Naive B cell (primary cell): ENCODE measurements at regions not wholly inside any gene's neighbourhood (a gene's known extent, or its start where the extent isn't known, plus 50 kb on each side); places are given as distances from the start of the nearest gene placed in this dataset.
"Not testable (repeated sequence)": the region's sequence is repeated elsewhere in the genome, so short reads cannot be mapped to it uniquely, and the experiment has no call there.

Experiments used
- ATAC-seq, 2 donors: fragments of 150-1000 bp; cut with Tn5 transposase; 2 replicates each; pipeline ENCODE4 v1.10.0; 2021; ENCODE audit warnings: low read depth in 2 of 2, mild to moderate bottlenecking in 2 of 2, moderate library complexity in 2 of 2
- DNase-seq: peaks from one replicate; pipeline ENCODE4 v3.0.0; 2022
- H3K27ac Mint-ChIP-seq, 6 donors: one replicate each; pipeline ENCODE4 v1.8.0; 2020 to 2022; ENCODE audit warnings: mild to moderate bottlenecking in 6 of 6, mixed read lengths in 6 of 6, moderate library complexity in 5 of 6, inconsistent platforms in 2 of 6
- H3K27me3 Mint-ChIP-seq, 3 donors: one replicate each; pipeline ENCODE4 v1.8.0; 2021 to 2022; ENCODE audit warnings: mixed read lengths in 3 of 3, mild to moderate bottlenecking in 1 of 3
- H3K36me3 Mint-ChIP-seq, 2 donors: one replicate each; pipeline ENCODE4 v1.8.0; 2020 to 2022; ENCODE audit warnings: mixed read lengths in 2 of 2, inconsistent platforms in 1 of 2, mild to moderate bottlenecking in 1 of 2
- H3K4me1 Mint-ChIP-seq, 3 donors: one replicate each; pipeline ENCODE4 v1.8.0; 2020 to 2022; ENCODE audit warnings: mixed read lengths in 3 of 3, inconsistent platforms in 1 of 3, mild to moderate bottlenecking in 1 of 3, moderate library complexity in 1 of 3
- H3K4me3 Mint-ChIP-seq, 8 donors: one replicate each; pipeline ENCODE4 v1.8.0; 2020 to 2022; ENCODE audit warnings: mild to moderate bottlenecking in 8 of 8, mixed read lengths in 8 of 8, moderate library complexity in 8 of 8, inconsistent platforms in 2 of 8
- H3K9me3 Mint-ChIP-seq, 7 donors: one replicate each; pipeline ENCODE4 v1.8.0; 2020 to 2022; ENCODE audit warnings: mixed read lengths in 7 of 7, mild to moderate bottlenecking in 5 of 7, inconsistent platforms in 2 of 7, moderate library complexity in 1 of 7

DNA sequence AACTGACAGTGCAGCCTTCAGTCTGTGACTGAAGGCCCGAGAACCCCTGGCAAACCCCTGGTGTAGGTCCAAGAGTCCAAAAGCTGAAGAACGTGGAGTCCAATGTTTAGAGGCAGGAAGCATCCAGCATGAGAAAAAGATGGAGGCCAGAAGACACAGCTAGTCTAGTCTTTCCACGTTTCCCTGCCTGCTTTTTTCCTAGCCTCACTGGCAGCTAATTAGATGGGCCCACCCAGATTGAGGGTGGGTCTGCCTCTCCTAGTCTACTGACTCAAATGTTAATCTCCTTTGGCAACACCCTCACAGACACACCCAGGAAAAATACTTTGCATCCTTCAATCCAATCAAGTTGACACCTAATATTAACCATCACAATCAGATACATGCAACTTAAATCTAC, 87.8 kb downstream of the TENT5D start:
- not testable (repeated sequence) for H3K27me3 Mint-ChIP-seq, H3K4me3 Mint-ChIP-seq, ATAC-seq, H3K4me1 Mint-ChIP-seq, DNase-seq, H3K36me3 Mint-ChIP-seq
- H3K9me3 Mint-ChIP-seq = peaks cover 0 to 11% (median 1%) of the 10 kb centered on the region in 7 donors
- peak overlapping the region in 1 of 6 donors; percentile 81 for H3K27ac Mint-ChIP-seq

GRCh38 chrX:80511969-80512760, 91.9 kb downstream of the TENT5D start:
- Mint-ChIP-seq H3K27me3 (no peaks in the 10 kb centered on the region), H3K4me1 (no peaks in the 10 kb centered on the region), H3K27ac (no peak overlapping the region), H3K4me3 (no peak overlapping the region), H3K9me3 (peaks cover 0 to 2% (median 0%) of the 10 kb centered on the region in 7 donors), H3K36me3 (no peaks in the 10 kb centered on the region)
- DNase-seq = no peak
- ATAC-seq = no peak

DNA sequence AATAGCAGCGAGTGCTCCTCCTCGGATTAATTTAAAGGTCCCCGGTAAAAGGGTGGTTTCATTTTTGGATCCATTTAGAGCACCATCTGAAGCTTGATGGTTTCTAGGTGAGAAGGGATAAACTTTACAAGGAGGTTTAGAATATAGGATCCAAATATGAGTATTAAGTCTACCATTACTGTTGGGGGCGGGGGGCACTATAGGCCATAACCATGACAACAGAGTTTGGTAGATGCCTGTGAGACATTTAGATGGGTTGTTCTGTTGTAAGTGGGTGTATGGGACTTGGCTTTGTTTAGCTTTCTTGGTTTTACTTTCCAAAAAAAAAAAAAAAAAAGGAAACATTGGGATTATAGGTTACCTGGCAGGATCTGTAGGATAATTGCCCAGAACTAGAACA, 92.7 kb downstream of the TENT5D start:
- H3K9me3 Mint-ChIP-seq = peaks cover 0 to 1% (median 0%) of the 10 kb centered on the region in 7 donors
- no peak for DNase-seq
- no peak overlapping the region for H3K4me3 Mint-ChIP-seq
- no peaks in the 10 kb centered on the region for H3K4me1 Mint-ChIP-seq
- no peak for ATAC-seq
- no peaks in the 10 kb centered on the region for H3K36me3 Mint-ChIP-seq
- no peak overlapping the region for H3K27ac Mint-ChIP-seq
- no peaks in the 10 kb centered on the region for H3K27me3 Mint-ChIP-seq

DNA sequence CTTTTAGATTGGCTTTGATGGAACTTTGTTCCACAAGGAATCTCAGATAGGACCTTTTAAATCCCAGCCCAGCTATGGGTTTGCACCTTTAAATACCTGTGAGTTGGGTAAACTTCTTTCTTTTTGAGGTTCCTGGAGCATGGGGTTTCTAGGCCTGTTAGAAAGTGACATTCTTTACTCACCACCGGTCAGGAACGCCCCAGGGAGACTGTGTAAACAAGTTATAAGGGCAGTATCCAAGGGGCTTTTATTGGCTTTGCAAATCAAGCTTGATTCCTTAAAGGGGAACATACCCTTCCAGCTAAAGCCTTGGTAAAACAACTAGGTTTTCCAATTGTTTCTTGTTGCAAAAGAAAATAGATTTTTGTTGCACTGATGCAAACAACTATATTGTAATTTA, 93.4 kb downstream of the TENT5D start:
- no peaks in the 10 kb centered on the region for H3K36me3 Mint-ChIP-seq

GRCh38 chrX:80537096-80537495, 116.8 kb downstream of the TENT5D start:
- H3K4me3 Mint-ChIP-seq = no peak overlapping the region
- H3K27ac Mint-ChIP-seq = no peak overlapping the region
- DNase-seq (no peak), ATAC-seq (no peak)
- H3K4me1 Mint-ChIP-seq = no peaks in the 10 kb centered on the region
- peaks cover 3 to 14% (median 7%) of the 10 kb centered on the region in 7 donors for H3K9me3 Mint-ChIP-seq
- no peaks in the 10 kb centered on the region for H3K27me3 Mint-ChIP-seq
- H3K36me3 Mint-ChIP-seq = no peaks in the 10 kb centered on the region

More for the DNA sequence above, 93.4 kb downstream of the TENT5D start:
- DNase-seq (no peak), ATAC-seq (no peak)
- H3K27ac Mint-ChIP-seq = no peak overlapping the region
- H3K27me3 Mint-ChIP-seq = no peaks in the 10 kb centered on the region
- no peaks in the 10 kb centered on the region for H3K4me1 Mint-ChIP-seq
- H3K9me3 Mint-ChIP-seq = peaks cover 0 to 3% (median 0%) of the 10 kb centered on the region in 7 donors
- H3K4me3 Mint-ChIP-seq = no peak overlapping the region

- H3K27ac Mint-ChIP-seq = no peak overlapping the region
- no peak for ATAC-seq
- no peak overlapping the region for H3K4me3 Mint-ChIP-seq
- H3K4me1 Mint-ChIP-seq = no peaks in the 10 kb centered on the region
- no peak for DNase-seq
- H3K36me3 Mint-ChIP-seq = no peaks in the 10 kb centered on the region
- H3K9me3 Mint-ChIP-seq = peaks cover 0 to 2% (median 0%) of the 10 kb centered on the region in 7 donors
- H3K27me3 Mint-ChIP-seq = no peaks in the 10 kb centered on the region
These were observed 130.5 kb downstream of the TENT5D start for GRCh38 chrX:80550722-80551121.

DNA sequence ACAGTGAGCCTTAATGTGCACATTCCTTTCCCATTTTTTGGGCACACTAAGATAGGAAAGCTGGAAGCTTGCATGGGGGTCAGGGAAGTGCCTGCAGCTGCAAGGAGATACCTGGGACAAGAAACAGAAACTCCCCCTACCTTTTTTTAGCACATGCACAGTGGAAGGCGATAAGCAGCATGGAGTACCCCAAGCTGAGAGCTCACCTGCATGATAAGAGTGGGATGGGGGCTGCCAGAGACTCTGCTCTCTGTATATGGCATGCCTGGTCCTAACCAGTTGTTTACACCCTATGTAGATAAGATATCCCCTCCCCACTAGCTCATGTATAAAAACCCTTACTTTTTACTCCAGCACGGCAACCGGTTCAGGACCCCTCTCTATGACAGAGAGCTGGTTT, 135.9 kb downstream of the TENT5D start:
- Mint-ChIP-seq H3K36me3 (no peaks in the 10 kb centered on the region), H3K4me1 (no peaks in the 10 kb centered on the region), H3K27me3 (no peaks in the 10 kb centered on the region), H3K27ac (no peak overlapping the region), H3K4me3 (no peak overlapping the region), H3K9me3 (peaks cover 0 to 12% (median 5%) of the 10 kb centered on the region in 7 donors)
- no peak for DNase-seq
- ATAC-seq = no peak

DNA sequence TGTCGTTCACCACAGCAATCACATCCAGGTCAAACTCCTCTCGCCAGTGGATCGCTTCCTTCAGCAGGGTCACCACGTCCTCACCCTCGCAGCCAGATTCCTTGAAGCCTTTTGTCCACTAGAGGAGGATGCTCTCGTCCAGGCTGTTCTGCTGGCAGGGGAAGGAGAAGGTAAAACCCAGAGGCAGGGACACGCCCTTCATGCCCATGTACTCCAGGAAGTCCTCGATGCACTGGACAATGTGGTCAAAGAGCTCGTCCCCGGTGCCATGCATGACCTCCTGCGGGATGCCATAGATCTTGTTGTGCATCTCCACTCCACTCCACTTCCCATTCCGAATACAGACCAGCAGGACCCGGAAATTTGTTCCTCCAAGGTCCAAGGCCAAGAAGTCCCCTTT, 152.4 kb downstream of the TENT5D start:
- ATAC-seq (no peak), DNase-seq (no peak)
- H3K9me3 Mint-ChIP-seq = peaks cover 2 to 19% (median 6%) of the 10 kb centered on the region in 7 donors
- peaks cover 0 to 4% (median 0%) of the 10 kb centered on the region in 3 donors for H3K4me1 Mint-ChIP-seq
- H3K4me3 Mint-ChIP-seq = no peak overlapping the region
- peak overlapping the region in 1 of 6 donors; percentile 22 for H3K27ac Mint-ChIP-seq
- no peaks in the 10 kb centered on the region for H3K27me3 Mint-ChIP-seq
- H3K36me3 Mint-ChIP-seq = no peaks in the 10 kb centered on the region

DNA sequence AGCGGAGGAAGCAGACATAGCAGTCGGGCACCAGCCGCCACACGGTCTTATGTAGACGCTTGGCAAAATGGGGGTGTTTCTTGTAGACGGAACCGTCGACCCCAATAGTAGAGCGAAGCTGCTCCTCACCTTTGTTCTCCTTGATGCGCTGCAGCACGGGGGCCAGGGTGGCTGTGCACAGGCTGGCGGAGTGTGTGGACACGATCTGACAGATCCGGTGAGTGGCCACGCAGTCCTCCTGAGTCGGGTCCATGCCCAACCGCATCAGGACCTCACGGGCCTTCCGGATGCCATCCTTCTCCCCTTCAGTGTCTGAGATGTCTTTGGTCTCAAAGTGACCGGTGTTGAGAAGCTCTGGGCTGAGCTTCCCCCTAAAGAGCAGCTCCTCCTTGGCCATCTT, 153.0 kb downstream of the TENT5D start:
- Mint-ChIP-seq H3K9me3 (peaks cover 2 to 18% (median 6%) of the 10 kb centered on the region in 7 donors), H3K36me3 (no peaks in the 10 kb centered on the region), H3K4me1 (peaks cover 0 to 4% (median 0%) of the 10 kb centered on the region in 3 donors), H3K4me3 (no peak overlapping the region), H3K27ac (no peak overlapping the region), H3K27me3 (no peaks in the 10 kb centered on the region)
- DNase-seq (no peak), ATAC-seq (no peak)

DNA sequence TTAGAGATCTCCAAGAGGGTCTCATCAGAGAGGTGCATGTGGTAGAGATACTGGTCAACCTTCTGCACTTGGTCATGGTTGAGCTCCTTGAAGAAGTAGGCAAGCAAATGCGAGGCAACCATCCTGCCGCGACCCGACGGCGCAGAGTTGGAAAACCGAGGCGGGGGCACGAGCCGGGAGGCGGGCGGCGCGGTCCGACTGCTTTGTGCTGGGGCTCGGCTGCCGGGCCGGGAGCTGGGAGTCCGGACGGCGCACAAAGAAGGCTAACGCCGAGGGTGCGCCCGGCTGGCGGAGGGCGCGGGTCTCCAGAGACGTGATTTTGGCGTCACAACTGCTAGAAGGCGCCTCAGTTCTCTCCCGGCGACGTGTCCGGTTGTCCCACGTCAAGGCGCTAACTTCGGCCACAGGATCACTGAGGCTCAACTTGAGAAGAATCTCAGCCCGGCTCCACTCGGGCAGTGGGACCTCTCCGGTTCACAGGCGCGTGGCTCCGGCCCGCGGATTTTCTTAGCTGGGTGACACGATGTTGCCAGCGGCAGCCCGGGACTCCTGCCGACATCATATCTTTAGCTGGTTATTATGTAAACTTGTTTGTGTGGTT, 154.3 kb downstream of the TENT5D start:
- not testable (repeated sequence) for H3K4me3 Mint-ChIP-seq, DNase-seq, H3K27ac Mint-ChIP-seq, H3K4me1 Mint-ChIP-seq, H3K27me3 Mint-ChIP-seq, H3K36me3 Mint-ChIP-seq, ATAC-seq
- peaks cover 0 to 11% (median 6%) of the 10 kb centered on the region in 7 donors for H3K9me3 Mint-ChIP-seq

DNA sequence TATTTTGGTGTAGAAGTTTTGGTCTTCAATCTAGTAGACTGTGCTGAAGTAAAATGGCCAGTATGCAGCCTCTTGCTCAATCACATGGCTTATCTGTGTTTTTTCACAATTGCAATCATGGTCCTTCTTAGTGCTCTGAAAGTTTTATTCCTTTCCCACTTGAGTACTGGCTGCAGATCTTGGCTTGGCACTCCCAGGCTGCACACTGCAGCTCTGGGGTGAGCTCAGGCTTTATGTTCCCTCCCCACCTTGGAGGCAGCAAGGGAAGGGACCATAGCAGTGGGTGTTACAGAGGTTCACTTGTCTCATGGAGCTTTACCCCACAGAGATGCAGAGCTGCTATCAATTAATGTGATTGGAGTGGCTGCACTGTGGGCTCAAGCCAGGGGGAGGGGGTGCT, 156.0 kb downstream of the TENT5D start:
- Mint-ChIP-seq H3K4me3 (no peak overlapping the region), H3K9me3 (peaks cover 0 to 11% (median 6%) of the 10 kb centered on the region in 7 donors), H3K36me3 (no peaks in the 10 kb centered on the region), H3K4me1 (peaks cover 0 to 4% (median 0%) of the 10 kb centered on the region in 3 donors), H3K27ac (no peak overlapping the region), H3K27me3 (no peaks in the 10 kb centered on the region)
- ATAC-seq = no peak
- DNase-seq = no peak

GRCh38 chrX:80576806-80577533, 156.7 kb downstream of the TENT5D start:
- DNase-seq = no peak
- Mint-ChIP-seq H3K27me3 (no peaks in the 10 kb centered on the region), H3K9me3 (peaks cover 0 to 11% (median 5%) of the 10 kb centered on the region in 7 donors), H3K36me3 (no peaks in the 10 kb centered on the region), H3K4me1 (peaks cover 0 to 4% (median 0%) of the 10 kb centered on the region in 3 donors), H3K27ac (no peak overlapping the region), H3K4me3 (no peak overlapping the region)
- no peak for ATAC-seq

DNA sequence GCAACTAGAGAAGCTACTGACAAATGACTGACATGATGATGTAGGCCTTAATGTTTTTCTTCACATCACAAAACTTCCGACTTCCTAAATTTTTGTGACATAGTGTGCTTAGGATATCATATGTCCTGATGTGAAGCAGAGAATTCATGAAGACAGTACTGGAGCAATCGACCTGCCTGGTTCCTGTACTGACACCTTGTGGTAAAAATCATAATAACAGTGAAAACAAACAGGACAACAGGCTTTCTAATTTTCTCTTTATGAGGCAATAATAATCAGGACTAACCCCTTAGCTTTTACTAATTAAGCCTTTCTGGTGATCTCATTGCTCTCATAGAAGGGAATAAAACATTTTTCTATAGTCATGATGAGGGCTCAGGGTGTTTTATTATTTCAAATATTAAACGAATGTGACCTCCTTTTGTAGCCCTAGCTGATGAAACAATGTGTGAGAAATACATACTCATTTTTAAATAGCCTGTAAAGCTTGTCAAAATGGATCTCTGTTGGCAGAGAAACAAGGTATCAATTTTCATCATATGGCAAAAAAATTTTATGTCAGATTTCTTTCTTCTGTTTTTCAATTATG, 158.4 kb downstream of the TENT5D start:
- DNase-seq (no peak), ATAC-seq (no peak)
- Mint-ChIP-seq H3K27ac (no peak overlapping the region), H3K36me3 (no peaks in the 10 kb centered on the region), H3K9me3 (peaks cover 0 to 7% (median 3%) of the 10 kb centered on the region in 7 donors), H3K27me3 (no peaks in the 10 kb centered on the region), H3K4me3 (no peak overlapping the region), H3K4me1 (peaks cover 0 to 3% (median 0%) of the 10 kb centered on the region in 3 donors)
